ENCODE measurements at regions not wholly inside any gene's neighbourhood (a gene's known extent, or its start where the extent isn't known, plus 50 kb on each side); places are given as distances from the start of the nearest gene placed in this dataset.

- no peak for TF ChIP-seq REST (IDR thresholded peaks at IDR 0.05; ENCODE audit: insufficient read depth in 1 of 2, low read depth in 2 of 2, low read length in 2 of 2)
- no peak for TF ChIP-seq TAF1 (IDR thresholded peaks at IDR 0.05; ENCODE audit: borderline replicate concordance, insufficient read depth, low read length)
These were observed 308.1 kb downstream of the GPATCH2 start for GRCh38 chr1:217322834-217323233.

Measured in PFSK-1 (cell line).